ENCODE measurements at regions not wholly inside any gene's neighbourhood (a gene's known extent, or its start where the extent isn't known, plus 50 kb on each side); places are given as distances from the start of the nearest gene placed in this dataset.

- H3K9me3 ChIP-seq, result no peaks in the 10 kb centered on the region; the same call in 1 of the 2 replicates
Observed at GRCh38 chr3:66606126-66606525, 105.3 kb upstream of the LRIG1 start.

DNA sequence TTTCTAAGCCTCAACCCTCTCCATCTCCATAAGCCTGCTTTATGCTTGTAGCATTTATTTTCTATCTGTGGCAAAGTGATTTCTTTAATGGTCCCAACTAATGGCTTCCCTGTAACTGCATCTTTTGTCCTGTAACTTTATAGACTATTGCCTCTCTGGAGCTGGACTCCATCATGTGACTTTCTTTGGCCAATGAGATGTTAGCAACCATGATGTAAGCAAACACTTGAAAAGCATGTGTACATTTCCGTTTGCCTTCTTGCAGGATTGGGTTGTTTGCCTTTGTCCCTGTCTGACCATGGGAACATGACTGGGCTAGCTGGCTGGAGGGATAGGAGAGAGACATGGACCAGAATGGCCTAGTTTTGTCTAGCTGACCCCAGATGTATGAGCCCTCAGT, 106.0 kb upstream of the LRIG1 start:
- BruUV-seq (replicated peaks), result no TSS peak
- no peak overlapping the region for H3K4me3 ChIP-seq (ENCODE audit: low read depth, low read length)
- H3K36me3 ChIP-seq (ENCODE audit: control insufficient read depth, insufficient read depth, low read length), result no peaks in the 10 kb centered on the region
- H3K27me3 ChIP-seq (replicated peaks; ENCODE audit: control insufficient read depth, insufficient read depth, low read length), result no peaks in the 10 kb centered on the region
- ChIA-PET POLR2A (no interaction called here), CTCF (no interaction called here)
- TF ChIP-seq CTCF (IDR thresholded peaks at IDR 0.05; ENCODE audit: insufficient read depth in 1 of 2, low read depth in 1 of 2, low read length in 1 of 2, severe bottlenecking in 1 of 2, unreplicated experiment in 1 of 2), result no peak
- peak; percentile 20 to 37 for DNase-seq
- Mint-ChIP-seq H3K27ac (ENCODE audit: unreplicated experiment) (no peak overlapping the region), H3K4me1 (ENCODE audit: low read depth, unreplicated experiment) (peaks cover 6% of the 10 kb centered on the region), H3K4me3 (ENCODE audit: unreplicated experiment) (no peak overlapping the region), H3K9me3 (ENCODE audit: unreplicated experiment) (no peaks in the 10 kb centered on the region), H3K27me3 (ENCODE audit: insufficient read depth, unreplicated experiment) (no peaks in the 10 kb centered on the region), H3K36me3 (ENCODE audit: insufficient read depth, unreplicated experiment) (no peaks in the 10 kb centered on the region)
- no peaks in the 10 kb centered on the region; the same call in 1 of the 2 replicates for H3K9me3 ChIP-seq
- intact Hi-C loops (cut with micrococcal nuclease; ENCODE audit: unreplicated experiment), result no loop called here
- H3K4me1 ChIP-seq, result peaks cover 3% of the 10 kb centered on the region; the same call in 1 of the 2 replicates

More at GRCh38 chr3:66606126-66606525, 105.3 kb upstream of the LRIG1 start:
- H3K9me3 Mint-ChIP-seq (ENCODE audit: unreplicated experiment), result no peaks in the 10 kb centered on the region
- no peak for TF ChIP-seq CTCF (IDR thresholded peaks at IDR 0.05; ENCODE audit: insufficient read depth in 1 of 2, low read depth in 1 of 2, low read length in 1 of 2, severe bottlenecking in 1 of 2, unreplicated experiment in 1 of 2)
- H3K27me3 Mint-ChIP-seq (ENCODE audit: insufficient read depth, unreplicated experiment), result no peaks in the 10 kb centered on the region
- Histone ChIP-seq H3K4me3 (ENCODE audit: low read depth, low read length) (no peak overlapping the region), H3K4me1 (peaks cover 3% of the 10 kb centered on the region; the same call in 1 of the 2 replicates), H3K27me3 (replicated peaks; ENCODE audit: control insufficient read depth, insufficient read depth, low read length) (no peaks in the 10 kb centered on the region), H3K36me3 (ENCODE audit: control insufficient read depth, insufficient read depth, low read length) (no peaks in the 10 kb centered on the region)
- H3K4me1 Mint-ChIP-seq (ENCODE audit: low read depth, unreplicated experiment), result peaks cover 6% of the 10 kb centered on the region
- POLR2A ChIA-PET, result no interaction called here
- CTCF ChIA-PET, result no interaction called here
- no peak overlapping the region for H3K27ac Mint-ChIP-seq (ENCODE audit: unreplicated experiment)
- intact Hi-C loops (cut with micrococcal nuclease; ENCODE audit: unreplicated experiment), result no loop called here
- DNase-seq, result no peak
- no peak overlapping the region for H3K4me3 Mint-ChIP-seq (ENCODE audit: unreplicated experiment)
- no peaks in the 10 kb centered on the region for H3K36me3 Mint-ChIP-seq (ENCODE audit: insufficient read depth, unreplicated experiment)
- BruUV-seq (replicated peaks), result no TSS peak

DNA sequence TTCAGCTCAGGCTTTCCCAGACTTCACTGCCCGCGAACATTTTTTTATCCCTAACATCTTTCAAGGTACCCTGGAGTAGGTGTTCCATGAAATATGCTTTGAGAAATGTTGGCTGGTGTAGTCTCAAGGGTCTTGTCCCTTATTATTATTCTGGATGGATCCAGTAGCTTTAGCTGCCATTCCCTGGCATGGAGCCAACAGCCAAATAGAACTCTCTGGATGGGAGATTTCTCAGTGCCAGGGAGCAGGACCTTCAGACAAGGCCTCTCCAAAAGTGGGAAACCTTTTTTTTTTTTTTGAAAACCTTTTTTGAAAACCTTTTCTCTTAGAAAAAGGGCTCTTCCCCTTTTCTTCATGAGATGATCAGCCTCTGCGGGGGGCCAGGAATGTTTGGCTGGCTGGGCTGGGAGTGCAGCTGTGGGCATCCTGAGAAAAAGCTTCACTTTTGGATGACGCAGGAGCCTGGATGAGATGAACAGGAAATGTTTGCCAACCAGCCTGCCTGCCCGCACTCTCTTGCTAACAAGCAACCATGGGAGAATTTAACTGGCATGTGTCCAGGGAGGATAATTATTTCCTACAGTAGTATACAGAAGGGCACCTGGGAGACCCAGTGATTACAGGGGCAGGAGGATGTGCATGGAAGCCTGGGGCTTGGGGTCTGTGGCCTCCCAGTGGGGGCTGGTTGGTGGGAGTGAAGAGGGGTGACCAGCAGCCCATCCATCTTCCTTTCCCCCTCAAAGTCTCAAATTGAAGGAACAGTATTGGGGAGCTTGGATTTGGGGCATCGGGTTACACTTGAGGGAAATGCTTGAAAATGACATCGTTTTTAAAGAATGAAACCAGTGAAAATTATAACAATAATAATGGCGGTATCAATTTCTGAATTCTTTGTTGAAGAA, 109.1 kb upstream of the LRIG1 start:
- H3K4me1 Mint-ChIP-seq (ENCODE audit: low read depth, unreplicated experiment), result peaks cover 6% of the 10 kb centered on the region
- no peak overlapping the region for H3K27ac Mint-ChIP-seq (ENCODE audit: unreplicated experiment)
- H3K27me3 Mint-ChIP-seq (ENCODE audit: insufficient read depth, unreplicated experiment), result no peaks in the 10 kb centered on the region
- no peak overlapping the region for H3K4me3 Mint-ChIP-seq (ENCODE audit: unreplicated experiment)
- H3K9me3 Mint-ChIP-seq (ENCODE audit: unreplicated experiment), result no peaks in the 10 kb centered on the region
- CTCF ChIA-PET, result no interaction called here
- DNase-seq, result no peak
- Histone ChIP-seq H3K4me3 (ENCODE audit: low read depth, low read length) (no peak overlapping the region), H3K9me3 (no peaks in the 10 kb centered on the region; the same call in 1 of the 2 replicates), H3K4me1 (peaks cover 3% of the 10 kb centered on the region; the same call in 1 of the 2 replicates), H3K36me3 (ENCODE audit: control insufficient read depth, insufficient read depth, low read length) (no peaks in the 10 kb centered on the region), H3K27me3 (replicated peaks; ENCODE audit: control insufficient read depth, insufficient read depth, low read length) (no peaks in the 10 kb centered on the region)
- no TSS peak for BruUV-seq (replicated peaks)
- POLR2A ChIA-PET, result no interaction called here
- TF ChIP-seq CTCF (IDR thresholded peaks at IDR 0.05; ENCODE audit: insufficient read depth in 1 of 2, low read depth in 1 of 2, low read length in 1 of 2, severe bottlenecking in 1 of 2, unreplicated experiment in 1 of 2), result no peak
- no peaks in the 10 kb centered on the region for H3K36me3 Mint-ChIP-seq (ENCODE audit: insufficient read depth, unreplicated experiment)
- intact Hi-C loops (cut with micrococcal nuclease; ENCODE audit: unreplicated experiment), result no loop called here
